HFF-Myc (cell line): ENCODE measurements at regions not wholly inside any gene's neighbourhood (a gene's known extent, or its start where the extent isn't known, plus 50 kb on each side); places are given as distances from the start of the nearest gene placed in this dataset.
"Not testable (repeated sequence)": the region's sequence is repeated elsewhere in the genome, so short reads cannot be mapped to it uniquely, and the experiment has no call there.

Experiments used
- DNase-seq: peaks from one replicate; pipeline ENCODE4 v3.0.0-alpha.2; 2011; ENCODE audit warnings: low read depth; ENCODE audit errors: extremely low read depth
- H3K4me3 ChIP-seq: replicated peaks from 2 replicates; pipeline ENCODE4 v1.5.1; 2011; ENCODE audit warnings: low read depth, mild to moderate bottlenecking, control low read depth, low read length
- CTCF ChIP-seq: IDR thresholded peaks from 2 replicates; pipeline ENCODE4 v1.5.1; 2012; ENCODE audit warnings: mild to moderate bottlenecking, low read depth, low read length, control low read depth; ENCODE audit errors: missing control alignments

- DNase-seq, result no peak
- TF ChIP-seq CTCF, result no peak
- H3K4me3 ChIP-seq, result no peak overlapping the region
Measured at GRCh38 chr2:138879931-138880330, 99.7 kb upstream of the NXPH2 start.

GRCh38 chr2:138877421-138877820 lies 97.2 kb upstream of the NXPH2 start:
- TF ChIP-seq CTCF, result no peak
- DNase-seq, result no peak
- H3K4me3 ChIP-seq, result no peak overlapping the region

- no peak for TF ChIP-seq CTCF
Measured at GRCh38 chr2:138874251-138874650, 94.1 kb upstream of the NXPH2 start.

GRCh38 chr2:138872116-138872515 lies 91.9 kb upstream of the NXPH2 start:
- not testable (repeated sequence) for DNase-seq, H3K4me3 ChIP-seq

More at GRCh38 chr2:138874251-138874650, 94.1 kb upstream of the NXPH2 start:
- no peak overlapping the region for H3K4me3 ChIP-seq
- no peak for DNase-seq

- H3K4me3 ChIP-seq, result no peak overlapping the region
- TF ChIP-seq CTCF, result no peak
- DNase-seq, result no peak
Measured at GRCh38 chr2:138871312-138871711, 91.1 kb upstream of the NXPH2 start.

- no peak for TF ChIP-seq CTCF
- no peak overlapping the region for H3K4me3 ChIP-seq
- DNase-seq, result no peak
Measured at GRCh38 chr2:138867341-138867740, 87.2 kb upstream of the NXPH2 start.

GRCh38 chr2:138866797-138867196 lies 86.6 kb upstream of the NXPH2 start:
- no peak for TF ChIP-seq CTCF
- H3K4me3 ChIP-seq, result no peak overlapping the region
- DNase-seq, result no peak

GRCh38 chr2:138853761-138854160 lies 73.6 kb upstream of the NXPH2 start:
- no peak overlapping the region for H3K4me3 ChIP-seq
- DNase-seq, result no peak
- TF ChIP-seq CTCF, result no peak
